Ammon's horn (tissue), 1 donor: ENCODE measurements at regions not wholly inside any gene's neighbourhood (a gene's known extent, or its start where the extent isn't known, plus 50 kb on each side); places are given as distances from the start of the nearest gene placed in this dataset.
"Not testable (repeated sequence)": the region's sequence is repeated elsewhere in the genome, so short reads cannot be mapped to it uniquely, and the experiment has no call there.

Experiments used
- DNase-seq: peaks from one replicate; pipeline ENCODE4 v3.0.0-alpha.2; 2016; ENCODE audit warnings: low spot score

DNA sequence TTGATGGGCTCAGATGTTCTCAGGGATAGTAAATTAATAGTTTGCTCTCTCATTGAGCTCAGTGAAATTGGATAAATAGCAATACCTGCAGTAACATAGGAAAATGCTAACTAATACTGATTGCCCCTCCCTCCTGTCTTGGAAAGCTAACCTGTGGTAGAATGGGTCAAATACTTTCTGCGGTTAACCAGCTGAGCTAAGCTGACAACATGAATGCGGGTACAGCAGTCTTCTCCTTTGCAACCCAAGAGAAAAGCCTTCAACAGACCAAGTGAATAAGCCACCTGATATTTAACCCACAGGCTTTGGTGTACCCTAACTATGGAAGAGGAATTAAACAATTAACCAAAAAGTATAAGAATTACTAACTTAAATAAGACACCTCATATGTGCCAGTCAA, 408.3 kb upstream of the MAF start:
- no peak for DNase-seq

DNA sequence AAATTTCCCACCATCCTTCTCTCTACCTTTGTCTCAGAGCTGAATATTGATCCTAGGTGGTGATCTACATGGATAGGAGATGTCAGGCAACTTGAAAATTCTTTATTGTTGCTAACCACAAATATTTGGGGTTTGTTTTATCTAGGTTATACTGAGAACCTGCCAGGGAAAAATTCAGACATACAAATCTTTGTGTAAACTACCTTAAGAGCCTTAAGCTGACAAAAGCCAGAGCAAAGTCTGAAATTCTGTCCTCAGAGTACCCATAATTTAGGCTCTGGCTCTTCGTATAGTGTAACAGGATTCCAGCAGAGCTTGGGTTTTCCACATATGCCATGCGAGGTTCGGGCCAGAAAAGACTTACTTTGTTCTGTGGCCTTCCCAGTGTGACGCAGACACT, 406.7 kb upstream of the MAF start:
- DNase-seq, result no peak

- DNase-seq, result no peak
Observed at GRCh38 chr16:80006241-80007215, 406.0 kb upstream of the MAF start.

GRCh38 chr16:80004113-80004512, 403.6 kb upstream of the MAF start:
- DNase-seq, result no peak

DNA sequence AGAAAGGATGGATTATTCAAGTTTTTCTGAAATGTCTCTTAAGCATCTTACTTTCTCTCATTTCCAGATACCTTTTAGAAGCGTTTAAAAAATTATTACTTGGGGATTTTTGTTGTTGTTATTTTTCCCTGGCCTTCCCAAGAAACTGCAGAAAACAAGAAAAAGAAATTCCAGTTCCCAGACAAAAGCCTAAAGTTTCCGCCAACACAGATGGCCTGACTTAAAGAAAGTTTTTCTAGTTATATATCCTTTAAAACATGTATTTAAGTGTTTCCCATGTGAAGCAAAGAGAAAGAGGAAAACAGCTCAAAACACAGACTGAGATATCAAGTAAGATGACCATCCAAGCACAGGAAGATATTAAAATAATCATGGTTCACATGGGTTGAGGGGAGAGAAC, 401.7 kb upstream of the MAF start:
- no peak for DNase-seq

- no peak for DNase-seq
Observed at GRCh38 chr16:79998143-79998542, 397.6 kb upstream of the MAF start.

DNA sequence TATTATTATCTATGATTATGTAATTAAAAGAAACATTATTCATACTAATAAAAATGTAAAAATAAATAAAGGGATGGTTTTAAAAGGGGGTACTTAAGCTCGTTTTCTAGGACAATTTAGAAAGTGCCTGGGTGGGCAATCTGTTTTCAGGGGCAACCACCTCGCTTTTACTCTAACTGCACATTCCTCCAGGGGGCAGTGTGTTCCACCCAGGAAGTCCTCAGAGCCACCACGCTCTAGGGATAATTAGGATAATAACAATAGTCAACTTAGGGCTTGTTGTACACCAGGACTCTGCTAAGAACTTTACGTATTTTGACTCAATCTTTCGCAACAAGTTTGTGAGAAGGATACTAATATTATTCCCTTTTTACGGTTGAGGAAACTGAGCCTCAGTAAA, 396.7 kb upstream of the MAF start:
- DNase-seq, result no peak

DNA sequence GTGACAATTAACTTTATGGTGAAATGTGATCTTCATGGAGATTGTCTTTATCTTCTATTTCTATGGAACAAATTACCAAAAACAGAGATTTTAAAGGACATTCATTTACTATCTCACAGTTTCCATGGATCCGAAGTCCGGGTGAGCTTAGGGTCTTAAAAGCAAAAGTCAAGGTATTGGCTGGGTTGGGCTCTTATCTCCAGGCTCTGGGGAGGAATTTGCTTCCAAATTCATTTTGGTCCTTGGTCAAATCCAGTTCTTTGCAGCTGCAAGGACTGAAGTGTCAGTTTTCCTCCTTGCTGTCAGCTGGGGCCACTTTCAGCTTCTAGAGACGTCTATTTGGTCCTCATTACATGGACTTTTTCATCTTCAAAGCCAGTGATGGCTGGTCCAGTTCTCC, 395.8 kb upstream of the MAF start:
- no peak for DNase-seq

- no peak for DNase-seq
Observed at GRCh38 chr16:79995315-79995714, 394.8 kb upstream of the MAF start.

- DNase-seq, result peak; percentile 79
Observed at GRCh38 chr16:79994418-79994817, 393.9 kb upstream of the MAF start.

DNA sequence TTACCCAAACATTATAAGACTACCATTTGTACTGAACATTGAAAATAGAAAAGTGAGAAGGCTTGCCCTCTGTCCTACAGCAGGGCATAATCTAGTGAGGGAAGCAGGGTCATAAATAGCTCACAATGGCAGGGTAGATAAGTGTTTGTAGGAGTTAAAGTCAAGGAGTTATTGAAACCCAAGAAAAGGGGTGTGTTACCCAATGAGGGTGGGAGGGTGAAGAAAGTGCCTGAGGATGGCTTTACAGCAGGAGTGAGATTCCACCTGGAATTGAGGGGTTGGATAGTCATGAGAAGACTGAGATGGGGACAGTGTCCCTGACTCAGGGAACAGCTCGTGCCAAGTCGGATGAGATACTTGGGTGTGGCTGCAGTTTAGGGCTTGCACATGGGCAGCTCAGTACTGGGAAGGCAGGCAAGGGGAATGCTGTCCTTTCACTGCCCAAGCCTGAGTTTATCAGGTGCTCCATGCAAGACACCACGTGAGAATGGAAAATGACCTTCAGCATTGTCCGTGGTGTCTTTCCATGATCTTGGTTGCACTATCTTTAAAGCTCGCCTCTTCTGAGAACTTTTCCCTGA, 393.2 kb upstream of the MAF start:
- no peak for DNase-seq

GRCh38 chr16:79991969-79992368, 391.4 kb upstream of the MAF start:
- DNase-seq, result no peak

DNA sequence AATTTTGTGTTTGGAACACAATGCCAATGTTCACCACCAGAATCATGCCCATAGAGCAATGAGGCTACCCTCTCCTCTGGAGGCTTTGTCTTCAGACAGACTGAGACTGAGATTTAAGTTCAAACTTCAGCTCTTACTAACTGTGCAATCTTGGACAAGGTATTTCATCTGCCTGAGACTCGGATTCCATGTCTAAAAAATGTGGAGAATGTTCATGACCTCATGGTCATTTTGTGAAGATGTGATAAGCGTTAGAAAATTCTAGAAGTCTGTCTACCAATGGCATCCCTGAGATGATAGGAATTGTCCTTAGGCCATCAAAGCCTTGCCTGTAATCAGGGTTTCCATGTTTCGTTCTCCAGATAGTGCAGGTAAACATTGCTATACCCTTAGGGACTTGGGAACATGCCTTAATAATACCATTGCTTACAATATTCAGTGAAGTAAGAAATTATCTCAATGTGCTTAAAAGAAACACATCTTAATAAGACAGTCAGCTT, 388.2 kb upstream of the MAF start:
- DNase-seq, result no peak

DNA sequence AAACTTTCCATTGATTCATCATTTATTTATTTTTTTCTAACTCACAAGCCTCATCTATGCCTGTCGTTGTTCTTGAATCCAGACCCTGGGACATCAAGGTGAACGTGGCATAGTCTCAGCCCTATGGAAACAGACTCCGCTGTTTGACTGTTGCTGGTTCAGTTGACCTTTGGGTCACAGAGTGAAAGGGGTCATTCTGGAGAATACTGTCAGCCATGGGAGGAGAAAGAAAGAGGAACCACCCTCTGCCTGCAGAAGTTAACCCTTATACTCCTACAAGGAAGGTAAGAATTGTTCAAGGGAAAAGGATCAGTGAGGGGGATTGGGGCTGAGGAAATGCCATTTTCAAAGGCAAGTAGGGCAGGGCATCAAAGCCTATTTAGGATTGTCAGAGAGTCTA, 387.6 kb upstream of the MAF start:
- DNase-seq, result no peak

DNA sequence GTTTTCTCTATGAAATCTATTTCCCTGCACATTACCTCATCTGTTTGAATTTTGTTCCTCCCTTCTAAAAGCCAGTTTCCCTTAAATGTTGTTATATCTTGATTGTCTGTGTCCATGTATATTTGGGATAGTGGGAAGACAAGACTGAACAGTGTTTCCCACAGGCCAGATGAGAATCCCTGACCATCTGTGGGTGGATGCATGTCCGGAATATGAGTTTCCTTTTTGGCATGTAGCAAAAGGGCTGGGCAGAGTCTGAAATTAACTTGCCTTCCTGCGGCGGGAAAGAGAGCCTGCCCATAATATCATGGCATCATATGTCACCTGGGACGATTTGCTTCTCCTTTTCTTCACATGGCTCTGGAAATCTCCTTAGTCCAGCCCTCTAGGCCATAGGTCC, 385.8 kb upstream of the MAF start:
- no peak for DNase-seq

DNA sequence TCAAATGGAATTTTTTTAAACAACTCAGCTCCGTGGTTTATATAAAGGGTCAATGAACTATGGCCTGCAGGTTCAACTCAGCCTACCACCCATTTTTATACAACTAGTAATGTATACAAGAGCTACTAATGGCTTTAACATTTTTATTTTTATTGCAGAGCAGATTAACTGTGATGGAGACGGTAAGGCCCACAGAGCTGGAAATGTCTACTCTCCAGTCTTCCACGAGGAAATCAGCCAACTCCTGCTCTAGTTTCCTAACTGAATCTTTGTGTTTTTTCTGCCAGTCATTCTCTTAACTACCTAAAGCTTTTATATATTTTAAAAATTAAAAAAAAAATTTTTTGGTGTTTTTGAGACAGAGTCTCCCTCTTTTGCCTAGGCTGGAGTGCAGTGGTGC, 385.1 kb upstream of the MAF start:
- DNase-seq, result no peak

DNA sequence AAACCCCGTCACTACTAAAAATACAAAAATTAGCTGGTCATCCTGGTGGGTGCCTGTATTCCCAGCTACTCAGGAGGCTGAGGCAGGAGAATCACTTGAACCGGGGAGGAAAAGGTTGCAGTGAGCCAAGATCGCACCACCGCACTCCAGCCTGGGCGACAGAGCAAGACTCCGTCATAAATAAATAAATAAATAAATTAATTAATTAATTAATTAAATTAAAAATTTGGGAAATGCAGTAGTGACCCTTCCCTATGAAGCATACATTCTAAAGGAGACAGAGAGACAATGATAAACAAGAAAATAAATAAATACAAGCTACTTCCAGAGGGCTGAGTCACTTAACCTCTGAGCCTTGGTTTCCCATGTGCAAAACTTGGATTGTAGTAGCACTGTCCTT, 383.6 kb upstream of the MAF start:
- not testable (repeated sequence) for DNase-seq

- DNase-seq, result no peak
Observed at GRCh38 chr16:79982862-79983261, 382.3 kb upstream of the MAF start.

- peak; percentile 64 for DNase-seq
Observed at GRCh38 chr16:79982361-79982760, 381.8 kb upstream of the MAF start.

- no peak for DNase-seq
Observed at GRCh38 chr16:79981814-79982213, 381.3 kb upstream of the MAF start.

GRCh38 chr16:79980650-79981521, 380.3 kb upstream of the MAF start:
- DNase-seq, result peak; percentile 91
